ENCODE measurements at regions not wholly inside any gene's neighbourhood (a gene's known extent, or its start where the extent isn't known, plus 50 kb on each side); places are given as distances from the start of the nearest gene placed in this dataset.

- no peaks in the 10 kb centered on the region for H3K36me3 Mint-ChIP-seq (ENCODE audit: insufficient read depth in 1 of 3, low read depth in 3 of 3)
- Histone ChIP-seq H2BK12ac (ENCODE audit: insufficient read length, low read depth, low read length) (no peak overlapping the region), H3K4ac (ENCODE audit: low read depth, low read length) (no peak overlapping the region), H4K8ac (replicated peaks; ENCODE audit: insufficient read length, low read depth, low read length) (no peak overlapping the region), H4K5ac (ENCODE audit: insufficient read length, low read depth, low read length) (no peak overlapping the region), H3K14ac (ENCODE audit: insufficient read depth, low read length) (no peak overlapping the region), H3K4me2 (ENCODE audit: insufficient read depth, insufficient read length, low read length) (no peak overlapping the region), H3K27ac (ENCODE audit: insufficient read length, low read depth, low read length) (no peak overlapping the region), H3K23ac (ENCODE audit: insufficient read length, low read depth, low read length) (no peak overlapping the region), H3K23me2 (ENCODE audit: insufficient read length, low read depth, low read length, poor library complexity, severe bottlenecking) (no peaks in the 10 kb centered on the region), H2AK5ac (ENCODE audit: insufficient read length, low read length) (no peak overlapping the region), H3K56ac (ENCODE audit: insufficient read length, low read depth, low read length) (no peak overlapping the region), H3K9me3 (ENCODE audit: control insufficient read depth, low read depth, low read length) (no peaks in the 10 kb centered on the region), H2AFZ (ENCODE audit: low read length) (no peak overlapping the region), H4K20me1 (ENCODE audit: control insufficient read depth, insufficient read depth, insufficient read length) (no peaks in the 10 kb centered on the region), H2BK120ac (ENCODE audit: low read depth, low read length, poor library complexity, severe bottlenecking) (no peak overlapping the region), H2BK15ac (ENCODE audit: low read depth, low read length) (no peak overlapping the region), H3T11ph (ENCODE audit: low read length) (no peak overlapping the region), H3K79me1 (ENCODE audit: insufficient read depth, low read depth, low read length, poor library complexity, severe bottlenecking) (no peaks in the 10 kb centered on the region), H2BK5ac (ENCODE audit: insufficient read length, low read length) (no peak overlapping the region), H3K79me2 (ENCODE audit: insufficient read depth, low read length) (no peaks in the 10 kb centered on the region), H3K27me3 (ENCODE audit: insufficient read depth, low read length) (no peaks in the 10 kb centered on the region), H3K9ac (ENCODE audit: extremely low read depth, insufficient read length, low read length) (no peak overlapping the region), H3K18ac (ENCODE audit: insufficient read length, low read depth, low read length) (no peak overlapping the region), H4K91ac (ENCODE audit: insufficient read length, low read depth, low read length) (no peak overlapping the region), H3K4me1 (ENCODE audit: insufficient read depth, low read length) (no peaks in the 10 kb centered on the region), H2BK20ac (ENCODE audit: low read depth, low read length, poor library complexity, severe bottlenecking) (no peak overlapping the region)
- no peak for DNase-seq
- no peak overlapping the region for H3K4me3 Mint-ChIP-seq
- H3K27ac Mint-ChIP-seq = no peak overlapping the region
- no peak for TF ChIP-seq CTCF (conservative IDR thresholded peaks at IDR 0.05)
- WGBS (ENCODE audit: extremely low coverage, insufficient read length, low lambda C conversion rate) = no CpG with 5 or more reads among the region's 1 CpG
- H3K4me1 Mint-ChIP-seq = no peaks in the 10 kb centered on the region
- H3K27me3 Mint-ChIP-seq (ENCODE audit: low read depth) = no peaks in the 10 kb centered on the region
- H3K9me3 Mint-ChIP-seq = no peaks in the 10 kb centered on the region; a peak in 1 of 5 replicates
Measured at GRCh38 chr2:187093771-187094412, 244.9 kb upstream of the ZSWIM2 start.
